ENCODE measurements at regions not wholly inside any gene's neighbourhood (a gene's known extent, or its start where the extent isn't known, plus 50 kb on each side); places are given as distances from the start of the nearest gene placed in this dataset.

GRCh38 chr7:94270772-94271171, 123.9 kb upstream of the COL1A2 start:
- no peak overlapping the region for H3K27ac ChIP-seq
- H3K4me3 ChIP-seq, result no peak overlapping the region
- peaks cover 0 to 11% (median 5%) of the 10 kb centered on the region in 4 donors for H3K4me1 ChIP-seq
- no peak for TF ChIP-seq CTCF (IDR thresholded peaks at IDR 0.05)
- TF ChIP-seq POLR2A (IDR thresholded peaks at IDR 0.05), result no peak
- no peak for TF ChIP-seq EP300 (IDR thresholded peaks at IDR 0.05)
- DNase-seq (ENCODE audit: low spot score in 2 of 2), result no peak
- H3K27me3 ChIP-seq, result no peaks in the 10 kb centered on the region
- no peaks in the 10 kb centered on the region for H3K36me3 ChIP-seq
- WGBS, 2 donors, result 85 to 86% methylated on average over 1 of the region's 1 CpG
- H3K9me3 ChIP-seq, result no peaks in the 10 kb centered on the region

GRCh38 chr7:94272821-94273583, 121.7 kb upstream of the COL1A2 start:
- Histone ChIP-seq H3K27me3 (no peaks in the 10 kb centered on the region), H3K36me3 (no peaks in the 10 kb centered on the region), H3K27ac (no peak overlapping the region), H3K9me3 (no peaks in the 10 kb centered on the region), H3K4me1 (no peaks in the 10 kb centered on the region), H3K4me3 (no peak overlapping the region)
- TF ChIP-seq POLR2A (IDR thresholded peaks at IDR 0.05), result no peak
- no peak for TF ChIP-seq EP300 (IDR thresholded peaks at IDR 0.05)
- no peak for TF ChIP-seq CTCF (IDR thresholded peaks at IDR 0.05)
- WGBS, 2 donors, result 42 to 60% methylated on average over 1 of the region's 1 CpG
- no peak for DNase-seq (ENCODE audit: low spot score in 2 of 2)

GRCh38 chr7:94274828-94275227, 119.9 kb upstream of the COL1A2 start:
- Histone ChIP-seq H3K27ac (no peak overlapping the region), H3K9me3 (no peaks in the 10 kb centered on the region), H3K4me3 (no peak overlapping the region), H3K27me3 (no peaks in the 10 kb centered on the region), H3K36me3 (no peaks in the 10 kb centered on the region), H3K4me1 (no peaks in the 10 kb centered on the region)
- WGBS, 2 donors, result 88 to 89% methylated on average over 3 of the region's 3 CpGs
- no peak for DNase-seq (ENCODE audit: low spot score in 2 of 2)
- no peak for TF ChIP-seq POLR2A (IDR thresholded peaks at IDR 0.05)
- no peak for TF ChIP-seq CTCF (IDR thresholded peaks at IDR 0.05)
- no peak for TF ChIP-seq EP300 (IDR thresholded peaks at IDR 0.05)

- Histone ChIP-seq H3K27me3 (no peaks in the 10 kb centered on the region), H3K9me3 (no peaks in the 10 kb centered on the region), H3K36me3 (no peaks in the 10 kb centered on the region), H3K4me1 (peaks cover 0 to 3% (median 0%) of the 10 kb centered on the region in 4 donors), H3K4me3 (no peak overlapping the region), H3K27ac (no peak overlapping the region)
- TF ChIP-seq CTCF (IDR thresholded peaks at IDR 0.05) (no peak), POLR2A (IDR thresholded peaks at IDR 0.05) (no peak), EP300 (IDR thresholded peaks at IDR 0.05) (no peak)
- no peak for DNase-seq (ENCODE audit: low spot score in 2 of 2)
- WGBS, 2 donors, result 78 to 88% methylated on average over 4 of the region's 4 CpGs
These were observed 118.7 kb upstream of the COL1A2 start for GRCh38 chr7:94276027-94276426.

- DNase-seq (ENCODE audit: low spot score in 2 of 2), result no peak
- Histone ChIP-seq H3K4me1 (peaks cover 0 to 5% (median 0%) of the 10 kb centered on the region in 4 donors), H3K9me3 (no peaks in the 10 kb centered on the region), H3K27ac (no peak overlapping the region), H3K4me3 (no peak overlapping the region), H3K36me3 (no peaks in the 10 kb centered on the region), H3K27me3 (no peaks in the 10 kb centered on the region)
- TF ChIP-seq EP300 (IDR thresholded peaks at IDR 0.05) (no peak), CTCF (IDR thresholded peaks at IDR 0.05) (peak in 3 of 5 experiments; percentile 6 to 18 (median 10)), POLR2A (IDR thresholded peaks at IDR 0.05) (no peak)
- WGBS, 2 donors, result 24 to 28% methylated on average over 1 of the region's 1 CpG
These were observed 117.9 kb upstream of the COL1A2 start for GRCh38 chr7:94276795-94277194.

Measured in tibial nerve (tissue), 4 donors.